ENCODE measurements at regions not wholly inside any gene's neighbourhood (a gene's known extent, or its start where the extent isn't known, plus 50 kb on each side); places are given as distances from the start of the nearest gene placed in this dataset.

- TF ChIP-seq CHD7 (IDR thresholded peaks at IDR 0.05; ENCODE audit: insufficient replicate concordance, low read length) (no peak), KDM5A (IDR thresholded peaks at IDR 0.05; ENCODE audit: low read length) (no peak), CEBPB (IDR thresholded peaks at IDR 0.05; ENCODE audit: low read depth, low read length) (no peak), TAF1 (IDR thresholded peaks at IDR 0.05; ENCODE audit: low read depth, low read length) (no peak), POU5F1 (IDR thresholded peaks at IDR 0.05; ENCODE audit: low read depth, low read length) (no peak), ATF2 (IDR thresholded peaks at IDR 0.05; ENCODE audit: low read length) (no peak)
These were observed 521.4 kb downstream of the CAAP1 start (continued) for GRCh38 chr9:26371236-26371635.
